HepG2 (cell line): ENCODE measurements at regions not wholly inside any gene's neighbourhood (a gene's known extent, or its start where the extent isn't known, plus 50 kb on each side); places are given as distances from the start of the nearest gene placed in this dataset.

Source experiments
- ARHGAP35 ChIP-seq: sonication (generic); formaldehyde crosslinking; IDR thresholded peaks from 2 replicates; pipeline ENCODE4 v1.9.0; 2022; ENCODE audit warnings: mild to moderate bottlenecking, inconsistent platforms, moderate library complexity, missing genetic modification reagents, borderline replicate concordance
- ERF ChIP-seq: IDR thresholded peaks from 2 replicates; pipeline ENCODE4 v1.6.1; 2018; ENCODE audit warnings: missing biosample characterization, missing genetic modification reagents
- FOXK1 ChIP-seq: sonication (generic); formaldehyde crosslinking; IDR thresholded peaks from 2 replicates; pipeline ENCODE4 v1.4.0; 2020; ENCODE audit warnings: low read depth, missing genetic modification reagents, borderline replicate concordance
- RFX5 ChIP-seq: IDR thresholded peaks from 2 replicates; pipeline ENCODE4 v1.6.1; 2011; ENCODE audit warnings: low read depth, low read length, improper control_type of control experiment
- SOX6 ChIP-seq, 2 experiments: fragments of 450-650 bp in 1 of 2; sonication (generic) in 1 of 2; formaldehyde crosslinking in 1 of 2; IDR thresholded peaks; 2 replicates each; pipeline versions ENCODE4 v1.4.0 to v1.6.1; 2017 to 2020; ENCODE audit warnings: antibody characterized with exemption in 1 of 2, mild to moderate bottlenecking in 1 of 2, missing genetic modification reagents in 1 of 2
- SRSF4 ChIP-seq: fragments of 200-400 bp; formaldehyde crosslinking; IDR thresholded peaks from one replicate; pipeline ENCODE4 v1.6.1; 2018; ENCODE audit warnings: mild to moderate bottlenecking, low read depth, low read length, moderate library complexity; ENCODE audit not compliant: poor library complexity, severe bottlenecking
- ZNF224 ChIP-seq: sonication (generic); formaldehyde crosslinking; IDR thresholded peaks from 2 replicates; pipeline ENCODE4 v1.5.0; 2020; ENCODE audit warnings: mild to moderate bottlenecking, missing genetic modification reagents
- TF ChIP-seq, protein P1 (sequence below): sonication (generic); formaldehyde crosslinking; IDR thresholded peaks from 2 replicates; pipeline ENCODE4 v1.4.0; 2020; ENCODE audit warnings: low read depth, mild to moderate bottlenecking, missing genetic modification reagents
- TF ChIP-seq, protein P2 (sequence below): sonication (generic); IDR thresholded peaks from 2 replicates; pipeline ENCODE4 v1.6.1; 2016; ENCODE audit warnings: low read depth, borderline replicate concordance
- TF ChIP-seq, protein P3 (sequence below): sonication (generic); formaldehyde crosslinking; IDR thresholded peaks from 2 replicates; pipeline ENCODE4 v1.4.0; 2020; ENCODE audit warnings: low read depth, missing genetic modification reagents
- TF ChIP-seq, protein P4 (sequence below): sonication (generic); formaldehyde crosslinking; IDR thresholded peaks from 2 replicates; pipeline ENCODE4 v1.4.0; 2020; ENCODE audit warnings: missing genetic modification reagents, mild to moderate bottlenecking, borderline replicate concordance

DNA sequence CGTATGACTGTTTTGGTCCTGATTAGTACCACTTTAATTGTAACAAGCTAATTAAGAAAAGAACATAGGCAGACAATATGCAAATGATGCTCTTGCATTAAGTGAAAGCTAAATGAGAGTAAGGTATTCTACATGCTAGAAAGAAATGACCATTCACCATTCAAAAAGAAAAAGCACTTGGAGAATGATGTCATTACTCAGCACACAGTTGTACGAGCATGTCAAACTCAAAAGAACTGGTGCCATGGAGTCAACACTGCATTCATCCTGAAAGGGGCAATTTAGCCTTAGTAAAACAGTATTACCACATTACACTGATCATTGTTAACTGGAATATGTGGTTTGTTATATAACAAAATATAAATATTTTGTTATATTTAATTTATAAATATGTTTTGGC lies 136.2 kb upstream of the CTTNBP2 start:
- TF ChIP-seq, protein P1, sequence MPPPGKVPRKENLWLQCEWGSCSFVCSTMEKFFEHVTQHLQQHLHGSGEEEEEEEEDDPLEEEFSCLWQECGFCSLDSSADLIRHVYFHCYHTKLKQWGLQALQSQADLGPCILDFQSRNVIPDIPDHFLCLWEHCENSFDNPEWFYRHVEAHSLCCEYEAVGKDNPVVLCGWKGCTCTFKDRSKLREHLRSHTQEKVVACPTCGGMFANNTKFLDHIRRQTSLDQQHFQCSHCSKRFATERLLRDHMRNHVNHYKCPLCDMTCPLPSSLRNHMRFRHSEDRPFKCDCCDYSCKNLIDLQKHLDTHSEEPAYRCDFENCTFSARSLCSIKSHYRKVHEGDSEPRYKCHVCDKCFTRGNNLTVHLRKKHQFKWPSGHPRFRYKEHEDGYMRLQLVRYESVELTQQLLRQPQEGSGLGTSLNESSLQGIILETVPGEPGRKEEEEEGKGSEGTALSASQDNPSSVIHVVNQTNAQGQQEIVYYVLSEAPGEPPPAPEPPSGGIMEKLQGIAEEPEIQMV, result no peak
- TF ChIP-seq, protein P2, sequence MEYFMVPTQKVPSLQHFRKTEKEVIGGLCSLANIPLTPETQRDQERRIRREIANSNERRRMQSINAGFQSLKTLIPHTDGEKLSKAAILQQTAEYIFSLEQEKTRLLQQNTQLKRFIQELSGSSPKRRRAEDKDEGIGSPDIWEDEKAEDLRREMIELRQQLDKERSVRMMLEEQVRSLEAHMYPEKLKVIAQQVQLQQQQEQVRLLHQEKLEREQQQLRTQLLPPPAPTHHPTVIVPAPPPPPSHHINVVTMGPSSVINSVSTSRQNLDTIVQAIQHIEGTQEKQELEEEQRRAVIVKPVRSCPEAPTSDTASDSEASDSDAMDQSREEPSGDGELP, result no peak
- TF ChIP-seq ZNF224 (no peak), ERF (no peak), RFX5 (no peak), FOXK1 (CRISPR knock-in tag) (no peak), SOX6 (IDR thresholded peaks at IDR 0.05) (no peak), SOX6 (CRISPR knock-in tag; IDR thresholded peaks at IDR 0.05) (no peak), SRSF4 (no peak), ARHGAP35 (CRISPR knock-in tag) (no peak)
- TF ChIP-seq, protein P3, sequence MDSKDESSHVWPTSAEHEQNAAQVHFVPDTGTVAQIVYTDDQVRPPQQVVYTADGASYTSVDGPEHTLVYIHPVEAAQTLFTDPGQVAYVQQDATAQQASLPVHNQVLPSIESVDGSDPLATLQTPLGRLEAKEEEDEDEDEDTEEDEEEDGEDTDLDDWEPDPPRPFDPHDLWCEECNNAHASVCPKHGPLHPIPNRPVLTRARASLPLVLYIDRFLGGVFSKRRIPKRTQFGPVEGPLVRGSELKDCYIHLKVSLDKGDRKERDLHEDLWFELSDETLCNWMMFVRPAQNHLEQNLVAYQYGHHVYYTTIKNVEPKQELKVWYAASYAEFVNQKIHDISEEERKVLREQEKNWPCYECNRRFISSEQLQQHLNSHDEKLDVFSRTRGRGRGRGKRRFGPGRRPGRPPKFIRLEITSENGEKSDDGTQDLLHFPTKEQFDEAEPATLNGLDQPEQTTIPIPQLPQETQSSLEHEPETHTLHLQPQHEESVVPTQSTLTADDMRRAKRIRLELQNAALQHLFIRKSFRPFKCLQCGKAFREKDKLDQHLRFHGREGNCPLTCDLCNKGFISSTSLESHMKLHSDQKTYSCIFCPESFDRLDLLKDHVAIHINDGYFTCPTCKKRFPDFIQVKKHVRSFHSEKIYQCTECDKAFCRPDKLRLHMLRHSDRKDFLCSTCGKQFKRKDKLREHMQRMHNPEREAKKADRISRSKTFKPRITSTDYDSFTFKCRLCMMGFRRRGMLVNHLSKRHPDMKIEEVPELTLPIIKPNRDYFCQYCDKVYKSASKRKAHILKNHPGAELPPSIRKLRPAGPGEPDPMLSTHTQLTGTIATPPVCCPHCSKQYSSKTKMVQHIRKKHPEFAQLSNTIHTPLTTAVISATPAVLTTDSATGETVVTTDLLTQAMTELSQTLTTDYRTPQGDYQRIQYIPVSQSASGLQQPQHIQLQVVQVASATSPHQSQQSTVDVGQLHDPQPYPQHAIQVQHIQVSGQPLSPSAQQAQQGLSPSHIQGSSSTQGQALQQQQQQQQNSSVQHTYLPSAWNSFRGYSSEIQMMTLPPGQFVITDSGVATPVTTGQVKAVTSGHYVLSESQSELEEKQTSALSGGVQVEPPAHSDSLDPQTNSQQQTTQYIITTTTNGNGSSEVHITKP (CRISPR knock-in tag), result no peak
- TF ChIP-seq, protein P4, sequence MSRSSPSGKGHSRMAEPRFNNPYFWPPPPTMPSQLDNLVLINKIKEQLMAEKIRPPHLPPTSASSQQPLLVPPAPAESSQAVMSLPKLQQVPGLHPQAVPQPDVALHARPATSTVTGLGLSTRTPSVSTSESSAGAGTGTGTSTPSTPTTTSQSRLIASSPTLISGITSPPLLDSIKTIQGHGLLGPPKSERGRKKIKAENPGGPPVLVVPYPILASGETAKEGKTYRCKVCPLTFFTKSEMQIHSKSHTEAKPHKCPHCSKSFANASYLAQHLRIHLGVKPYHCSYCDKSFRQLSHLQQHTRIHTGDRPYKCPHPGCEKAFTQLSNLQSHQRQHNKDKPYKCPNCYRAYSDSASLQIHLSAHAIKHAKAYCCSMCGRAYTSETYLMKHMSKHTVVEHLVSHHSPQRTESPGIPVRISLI, result no peak
